Activated T-cell treated with anti-CD3 and anti-CD28 coated beads, Interleukin-2, amount 50 U/mL, for 48 hours (primary cell): ENCODE measurements at regions not wholly inside any gene's neighbourhood (a gene's known extent, or its start where the extent isn't known, plus 50 kb on each side); places are given as distances from the start of the nearest gene placed in this dataset.
A peak's percentile ranks its signal among the peaks of the same experiment; 100 is the strongest.

Source experiments
- DNase-seq, 2 experiments: peaks; one replicate each; pipeline ENCODE4 v3.0.0-alpha.2; 2020

- DNase-seq = no peak
These were observed 326.1 kb downstream of the PRL start for GRCh38 chr6:21970569-21971300.

GRCh38 chr6:21971541-21971940, 325.3 kb downstream of the PRL start:
- no peak for DNase-seq

GRCh38 chr6:21972516-21972915, 324.3 kb downstream of the PRL start:
- DNase-seq = no peak

GRCh38 chr6:21977346-21977745, 319.5 kb downstream of the PRL start:
- no peak for DNase-seq

- DNase-seq = no peak
These were observed 315.5 kb downstream of the PRL start for GRCh38 chr6:21981235-21981833.

GRCh38 chr6:21984135-21984534, 312.7 kb downstream of the PRL start:
- DNase-seq = no peak

- no peak for DNase-seq
These were observed 312.3 kb downstream of the PRL start for GRCh38 chr6:21984561-21984960.

GRCh38 chr6:21985904-21986303, 310.9 kb downstream of the PRL start:
- no peak for DNase-seq

GRCh38 chr6:21986703-21987102, 310.1 kb downstream of the PRL start:
- no peak for DNase-seq

GRCh38 chr6:21987501-21987957, 309.3 kb downstream of the PRL start:
- DNase-seq = peak; percentile 18 to 24

- DNase-seq = no peak
These were observed 306.3 kb downstream of the PRL start for GRCh38 chr6:21990577-21990976.

- DNase-seq = peak in 1 of 2 experiments; percentile 19
These were observed 304.5 kb downstream of the PRL start for GRCh38 chr6:21992178-21992967.

- no peak for DNase-seq
These were observed 303.0 kb downstream of the PRL start for GRCh38 chr6:21993841-21994240.

GRCh38 chr6:21994821-21995220, 302.0 kb downstream of the PRL start:
- DNase-seq = no peak

- DNase-seq = no peak
These were observed 301.5 kb downstream of the PRL start for GRCh38 chr6:21995318-21995717.

GRCh38 chr6:21996425-21997118, 300.3 kb downstream of the PRL start:
- DNase-seq = no peak

GRCh38 chr6:21997119-21998037, 299.5 kb downstream of the PRL start:
- no peak for DNase-seq

- no peak for DNase-seq
These were observed 298.3 kb downstream of the PRL start for GRCh38 chr6:21998582-21998981.

GRCh38 chr6:21999012-21999528, 297.8 kb downstream of the PRL start:
- no peak for DNase-seq

GRCh38 chr6:21999741-22000140, 297.1 kb downstream of the PRL start:
- DNase-seq = no peak

- no peak for DNase-seq
These were observed 295.3 kb downstream of the PRL start for GRCh38 chr6:22001396-22002027.
